K562 (cell line): ENCODE measurements at regions not wholly inside any gene's neighbourhood (a gene's known extent, or its start where the extent isn't known, plus 50 kb on each side); places are given as distances from the start of the nearest gene placed in this dataset.

Experiments
- ATF2 ChIP-seq: sonication (generic); formaldehyde crosslinking; IDR thresholded peaks from 2 replicates; pipeline ENCODE4 v1.8.1; 2022; ENCODE audit warnings: missing genetic modification reagents
- HEY1 ChIP-seq: fragments of 250-450 bp; sonication (Bioruptor Pico); IDR thresholded peaks from 2 replicates; pipeline ENCODE4 v1.5.0; 2020; ENCODE audit warnings: mild to moderate bottlenecking, moderate library complexity, borderline replicate concordance
- NR2F6 ChIP-seq: fragments of 450-650 bp; formaldehyde crosslinking; IDR thresholded peaks from 2 replicates; pipeline ENCODE4 v1.4.0; 2020; ENCODE audit warnings: mild to moderate bottlenecking
- RAD21 ChIP-seq, 2 experiments: fragments of 250-450 bp in 1 of 2; fragments of 450-650 bp in 1 of 2; sonication (Bioruptor Pico) in 1 of 2; formaldehyde crosslinking in 1 of 2; IDR thresholded peaks in 1 of 2; conservative IDR thresholded peaks in 1 of 2; 2 replicates each; pipeline versions ENCODE4 v1.4.0 to v1.8.0; 2020 to 2022; ENCODE audit warnings: mild to moderate bottlenecking in 2 of 2, moderate library complexity in 1 of 2
- SP1 ChIP-seq: sonication (generic); formaldehyde crosslinking; IDR thresholded peaks from 2 replicates; pipeline ENCODE4 v1.8.1; 2022; ENCODE audit warnings: mild to moderate bottlenecking, missing genetic modification reagents
- ZNF253 ChIP-seq: fragments of 250-450 bp; sonication (Bioruptor Pico); conservative IDR thresholded peaks from 2 replicates; pipeline ENCODE4 v1.6.1; 2021; ENCODE audit warnings: mild to moderate bottlenecking
- ZNF395 ChIP-seq: fragments of 200-800 bp; sonication (Bioruptor generic); IDR thresholded peaks from 2 replicates; pipeline ENCODE4 v1.6.1; 2017; ENCODE audit warnings: missing genetic modification characterization, missing compliant biosample characterization
- TF ChIP-seq, protein P1 (sequence below): fragments of 250-450 bp; sonication (Bioruptor Pico); IDR thresholded peaks from 2 replicates; pipeline ENCODE4 v1.8.0; 2022; ENCODE audit warnings: inconsistent platforms, mild to moderate bottlenecking, moderate library complexity, borderline replicate concordance
- TF ChIP-seq, protein P2 (sequence below), 3 experiments: IDR thresholded peaks in 2 of 3; conservative IDR thresholded peaks in 1 of 3; 2 replicates each; pipeline ENCODE4 v1.5.1; 2011 to 2012; ENCODE audit warnings: low read length in 3 of 3, mild to moderate bottlenecking in 3 of 3, control low read depth in 2 of 3, improper control_type of control experiment in 1 of 3, inconsistent platforms in 1 of 3, low read depth in 1 of 3, mixed read lengths in 1 of 3, moderate library complexity in 1 of 3; ENCODE audit not compliant: insufficient read depth in 2 of 3
- TF ChIP-seq, protein P3 (sequence below): fragments of 250-450 bp; sonication (Bioruptor Pico); IDR thresholded peaks from 2 replicates; pipeline ENCODE4 v1.5.0; 2020; ENCODE audit warnings: mild to moderate bottlenecking, borderline replicate concordance

GRCh38 chr22:26827611-26828010 is 170.2 kb downstream of the MIAT start:
- TF ChIP-seq NR2F6 (CRISPR knock-in tag) (no peak), ZNF395 (no peak), ZNF253 (no peak), SP1 (CRISPR knock-in tag) (no peak), RAD21 (CRISPR knock-in tag; conservative IDR thresholded peaks at IDR 0.05 in 1 of 2, IDR thresholded peaks at IDR 0.05 in 1 of 2) (no peak), HEY1 (CRISPR knock-in tag) (no peak), ATF2 (CRISPR knock-in tag) (no peak)
- TF ChIP-seq, protein P1, sequence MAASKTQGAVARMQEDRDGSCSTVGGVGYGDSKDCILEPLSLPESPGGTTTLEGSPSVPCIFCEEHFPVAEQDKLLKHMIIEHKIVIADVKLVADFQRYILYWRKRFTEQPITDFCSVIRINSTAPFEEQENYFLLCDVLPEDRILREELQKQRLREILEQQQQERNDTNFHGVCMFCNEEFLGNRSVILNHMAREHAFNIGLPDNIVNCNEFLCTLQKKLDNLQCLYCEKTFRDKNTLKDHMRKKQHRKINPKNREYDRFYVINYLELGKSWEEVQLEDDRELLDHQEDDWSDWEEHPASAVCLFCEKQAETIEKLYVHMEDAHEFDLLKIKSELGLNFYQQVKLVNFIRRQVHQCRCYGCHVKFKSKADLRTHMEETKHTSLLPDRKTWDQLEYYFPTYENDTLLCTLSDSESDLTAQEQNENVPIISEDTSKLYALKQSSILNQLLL (CRISPR knock-in tag), result no peak
- TF ChIP-seq, protein P2, sequence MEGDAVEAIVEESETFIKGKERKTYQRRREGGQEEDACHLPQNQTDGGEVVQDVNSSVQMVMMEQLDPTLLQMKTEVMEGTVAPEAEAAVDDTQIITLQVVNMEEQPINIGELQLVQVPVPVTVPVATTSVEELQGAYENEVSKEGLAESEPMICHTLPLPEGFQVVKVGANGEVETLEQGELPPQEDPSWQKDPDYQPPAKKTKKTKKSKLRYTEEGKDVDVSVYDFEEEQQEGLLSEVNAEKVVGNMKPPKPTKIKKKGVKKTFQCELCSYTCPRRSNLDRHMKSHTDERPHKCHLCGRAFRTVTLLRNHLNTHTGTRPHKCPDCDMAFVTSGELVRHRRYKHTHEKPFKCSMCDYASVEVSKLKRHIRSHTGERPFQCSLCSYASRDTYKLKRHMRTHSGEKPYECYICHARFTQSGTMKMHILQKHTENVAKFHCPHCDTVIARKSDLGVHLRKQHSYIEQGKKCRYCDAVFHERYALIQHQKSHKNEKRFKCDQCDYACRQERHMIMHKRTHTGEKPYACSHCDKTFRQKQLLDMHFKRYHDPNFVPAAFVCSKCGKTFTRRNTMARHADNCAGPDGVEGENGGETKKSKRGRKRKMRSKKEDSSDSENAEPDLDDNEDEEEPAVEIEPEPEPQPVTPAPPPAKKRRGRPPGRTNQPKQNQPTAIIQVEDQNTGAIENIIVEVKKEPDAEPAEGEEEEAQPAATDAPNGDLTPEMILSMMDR (IDR thresholded peaks at IDR 0.05 in 2 of 3, conservative IDR thresholded peaks at IDR 0.05 in 1 of 3; ENCODE audit: insufficient read depth in 2 of 3, low read depth in 1 of 3, low read length in 3 of 3), result no peak
- TF ChIP-seq, protein P3, sequence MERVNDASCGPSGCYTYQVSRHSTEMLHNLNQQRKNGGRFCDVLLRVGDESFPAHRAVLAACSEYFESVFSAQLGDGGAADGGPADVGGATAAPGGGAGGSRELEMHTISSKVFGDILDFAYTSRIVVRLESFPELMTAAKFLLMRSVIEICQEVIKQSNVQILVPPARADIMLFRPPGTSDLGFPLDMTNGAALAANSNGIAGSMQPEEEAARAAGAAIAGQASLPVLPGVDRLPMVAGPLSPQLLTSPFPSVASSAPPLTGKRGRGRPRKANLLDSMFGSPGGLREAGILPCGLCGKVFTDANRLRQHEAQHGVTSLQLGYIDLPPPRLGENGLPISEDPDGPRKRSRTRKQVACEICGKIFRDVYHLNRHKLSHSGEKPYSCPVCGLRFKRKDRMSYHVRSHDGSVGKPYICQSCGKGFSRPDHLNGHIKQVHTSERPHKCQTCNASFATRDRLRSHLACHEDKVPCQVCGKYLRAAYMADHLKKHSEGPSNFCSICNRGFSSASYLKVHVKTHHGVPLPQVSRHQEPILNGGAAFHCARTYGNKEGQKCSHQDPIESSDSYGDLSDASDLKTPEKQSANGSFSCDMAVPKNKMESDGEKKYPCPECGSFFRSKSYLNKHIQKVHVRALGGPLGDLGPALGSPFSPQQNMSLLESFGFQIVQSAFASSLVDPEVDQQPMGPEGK, result no peak
